H1 (cell line): ENCODE measurements at regions not wholly inside any gene's neighbourhood (a gene's known extent, or its start where the extent isn't known, plus 50 kb on each side); places are given as distances from the start of the nearest gene placed in this dataset.

Experiments used
- CREB1 ChIP-seq: IDR thresholded peaks from 2 replicates; pipeline ENCODE4 v1.6.1; 2012; ENCODE audit warnings: inconsistent platforms
- GTF2F1 ChIP-seq: IDR thresholded peaks from 2 replicates; pipeline ENCODE4 v1.6.1; 2012; ENCODE audit warnings: low read depth, low read length, improper control_type of control experiment, borderline replicate concordance
- JUND ChIP-seq: IDR thresholded peaks from 2 replicates; pipeline ENCODE4 v1.6.1; 2011; ENCODE audit warnings: mild to moderate bottlenecking, improper control_type of control experiment, low read length
- PHF8 ChIP-seq: fragments of 200-600 bp; sonication (generic); conservative IDR thresholded peaks from 2 replicates; pipeline ENCODE4 v1.7.1; 2012; ENCODE audit warnings: low read depth, mild to moderate bottlenecking, inconsistent platforms, low read length, moderate library complexity
- RBBP5 ChIP-seq: IDR thresholded peaks from 2 replicates; pipeline ENCODE4 v1.7.1; 2012; ENCODE audit warnings: low read depth, mild to moderate bottlenecking, inconsistent platforms, low read length, moderate library complexity, borderline replicate concordance
- SP4 ChIP-seq: IDR thresholded peaks from 2 replicates; pipeline ENCODE4 v1.6.1; 2012; ENCODE audit warnings: low read length, inconsistent platforms

DNA sequence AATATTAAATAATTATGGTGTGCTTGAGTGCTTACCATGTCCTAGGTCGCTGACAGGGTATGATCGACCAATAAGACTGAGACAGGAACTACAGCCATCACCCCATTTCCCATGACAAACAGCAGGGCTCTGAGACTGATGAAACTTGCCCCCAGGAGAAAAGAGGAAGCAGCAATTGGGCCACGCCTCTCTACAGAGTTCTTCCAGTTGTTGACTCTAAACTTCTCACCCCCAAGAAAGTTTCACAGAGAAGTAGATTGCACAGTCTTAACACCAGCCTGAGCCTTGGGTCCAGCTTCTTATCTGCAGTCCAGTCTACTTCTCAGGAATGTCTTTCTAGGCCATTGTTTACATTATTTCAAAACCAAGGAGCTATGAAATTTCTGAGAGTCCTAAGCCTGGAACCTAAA is 182.2 kb upstream of the ANKRD55 start (continued):
- TF ChIP-seq GTF2F1 (no peak), CREB1 (no peak), SP4 (no peak), PHF8 (no peak), JUND (no peak), RBBP5 (no peak)
- TF ChIP-seq, all 59 proteins: peak for 0
